PC-3 (cell line): ENCODE measurements at regions not wholly inside any gene's neighbourhood (a gene's known extent, or its start where the extent isn't known, plus 50 kb on each side); places are given as distances from the start of the nearest gene placed in this dataset.
A peak's percentile ranks its signal among the peaks of the same experiment; 100 is the strongest.

ENCODE experiments used
- ATAC-seq: fragments of 200-7000 bp; cut with Tn5 transposase; 2 replicates; pipeline ENCODE4 v1.9.1; 2020; ENCODE audit warnings: mild to moderate bottlenecking, moderate library complexity
- BruUV-seq: library from RNA; stranded (reverse); fragments of 400-500 nt; replicated peaks from 2 replicates; lab custom pipeline; 2021; lab: Mats Ljungman, UMichigan
- CTCF ChIA-PET: fragments of 300-600 bp; sonication (Branson Sonifier 250); formaldehyde crosslinking; loops from one replicate; lab custom pipeline; 2022; ENCODE audit warnings: antibody characterized with exemption; lab: Charles Lee
- POLR2A ChIA-PET: fragments of 300-600 bp; sonication (Branson Sonifier 250); formaldehyde crosslinking; loops from one replicate; lab custom pipeline; 2022; ENCODE audit warnings: antibody characterized with exemption; ENCODE audit not compliant: unreplicated experiment; lab: Charles Lee
- DNase-seq: peaks from one replicate; pipeline ENCODE4 v3.0.0-alpha.2; 2015
- H2AFZ ChIP-seq: fragments of 300-600 bp; sonication (generic); 2 replicates; pipeline ENCODE4 v1.6.0; 2016; ENCODE audit warnings: antibody characterized with exemption, low read length
- H3F3A ChIP-seq: fragments of 300-600 bp; sonication (generic); one replicate; pipeline ENCODE4 v1.6.0; 2017; ENCODE audit warnings: antibody characterized with exemption, low read length, control low read depth, mild to moderate bottlenecking; ENCODE audit not compliant: unreplicated experiment
- H3K27ac ChIP-seq: fragments of 300-600 bp; sonication (generic); 2 replicates; pipeline ENCODE4 v1.5.1; 2016; ENCODE audit warnings: mild to moderate bottlenecking, low read length
- H3K27me3 ChIP-seq: fragments of 300-600 bp; sonication (generic); 2 replicates; pipeline ENCODE4 v1.6.1; 2016; ENCODE audit warnings: low read length, mixed read lengths
- H3K36me3 ChIP-seq: fragments of 300-600 bp; sonication (generic); 2 replicates; pipeline ENCODE4 v1.6.1; 2016; ENCODE audit warnings: low read depth, mixed run types, low read length, mixed read lengths
- H3K4me1 ChIP-seq: fragments of 300-600 bp; sonication (generic); 2 replicates; pipeline ENCODE4 v1.5.1; 2016; ENCODE audit warnings: low read length; ENCODE audit not compliant: insufficient read depth
- H3K4me2 ChIP-seq: fragments of 300-600 bp; sonication (generic); 2 replicates; pipeline ENCODE4 v1.6.0; 2016; ENCODE audit warnings: low read length
- H3K4me3 ChIP-seq: fragments of 300-600 bp; sonication (generic); 2 replicates; pipeline ENCODE4 v1.5.1; 2016; ENCODE audit warnings: mild to moderate bottlenecking, low read length, mixed read lengths
- H3K79me2 ChIP-seq: fragments of 300-600 bp; sonication (generic); 2 replicates; pipeline ENCODE4 v1.6.1; 2017; ENCODE audit warnings: low read length, mixed read lengths
- H3K9ac ChIP-seq: fragments of 300-600 bp; sonication (generic); 2 replicates; pipeline ENCODE4 v1.6.0; 2016; ENCODE audit warnings: mild to moderate bottlenecking, low read length
- H3K9me2 ChIP-seq: fragments of 300-600 bp; sonication (generic); replicated peaks from 2 replicates; pipeline ENCODE4 v1.6.1; 2016; ENCODE audit warnings: mixed run types, low read length, mixed read lengths
- H3K9me3 ChIP-seq: fragments of 300-600 bp; sonication (generic); 2 replicates; pipeline ENCODE4 v1.6.1; 2016; ENCODE audit warnings: low read length, mixed read lengths
- H4K20me1 ChIP-seq: fragments of 300-600 bp; sonication (generic); 2 replicates; pipeline ENCODE4 v1.6.1; 2016; ENCODE audit warnings: low read length, mixed read lengths
- CTCF ChIP-seq: fragments of 300-600 bp; sonication (generic); conservative IDR thresholded peaks from 2 replicates; pipeline ENCODE4 v1.5.1; 2017; ENCODE audit warnings: antibody characterized with exemption, low read depth, mild to moderate bottlenecking, low read length
- EZH2 ChIP-seq: fragments of 300-600 bp; sonication (generic); IDR thresholded peaks from one replicate; pipeline ENCODE4 v1.6.1; 2017; ENCODE audit warnings: antibody characterized with exemption, mild to moderate bottlenecking, low read length; ENCODE audit not compliant: unreplicated experiment
- EZH2phosphoT487 ChIP-seq: fragments of 300-600 bp; sonication (generic); IDR thresholded peaks from 2 replicates; pipeline ENCODE4 v1.6.1; 2018; ENCODE audit warnings: mild to moderate bottlenecking, antibody characterized with exemption, low read length, borderline replicate concordance
- intact Hi-C: fragments of 100-400 bp; cut with micrococcal nuclease; formaldehyde crosslinking; loops from 2 replicates; pipeline ENCODE4 v1.9.0; 2023

- H3K9me2 ChIP-seq: no peaks in the 10 kb centered on the region
- H3K4me2 ChIP-seq: no peak overlapping the region
- H2AFZ ChIP-seq: no peak overlapping the region
- no peak for DNase-seq
- no peak overlapping the region for H3K4me3 ChIP-seq
- ATAC-seq: no peak
- H3F3A ChIP-seq: no peaks in the 10 kb centered on the region
- H3K79me2 ChIP-seq: no peaks in the 10 kb centered on the region
- H4K20me1 ChIP-seq: no peaks in the 10 kb centered on the region
- no peaks in the 10 kb centered on the region for H3K36me3 ChIP-seq
- no peaks in the 10 kb centered on the region for H3K9me3 ChIP-seq
- no peaks in the 10 kb centered on the region for H3K27me3 ChIP-seq
- no TSS peak for BruUV-seq
- CTCF ChIA-PET: interaction anchor here (0.6 kb wide), 1 partner anchor 67 kb away, joined by 3 read pairs; no protein-coding TSS in a partner anchor
- POLR2A ChIA-PET: interaction anchor here (0.6 kb wide), 1 partner anchor 49 kb away, joined by 3 read pairs; no protein-coding TSS in a partner anchor
- H3K27ac ChIP-seq: no peak overlapping the region
- intact Hi-C loops: no loop called here
- TF ChIP-seq EZH2phosphoT487 (no peak), EZH2 (no peak), CTCF (no peak)
- H3K4me1 ChIP-seq: no peaks in the 10 kb centered on the region
- no peak overlapping the region for H3K9ac ChIP-seq
Measured at GRCh38 chr7:41367967-41368882, 334.7 kb downstream of the INHBA start.

- no TSS peak for BruUV-seq
- intact Hi-C loops: no loop called here
- POLR2A ChIA-PET: no interaction called here
- no peak overlapping the region for H3K4me3 ChIP-seq
- TF ChIP-seq EZH2phosphoT487: no peak
- no peak for TF ChIP-seq CTCF
- no peak for TF ChIP-seq EZH2
- no peak for ATAC-seq
- H3K9me2 ChIP-seq: no peaks in the 10 kb centered on the region
- DNase-seq: no peak
- no peak overlapping the region for H3K4me2 ChIP-seq
- H3K27ac ChIP-seq: no peak overlapping the region
- no peaks in the 10 kb centered on the region for H3K36me3 ChIP-seq
- H2AFZ ChIP-seq: 0 out of 2 replicates have a peak overlapping the region, but pooled peaks have one; percentile 16
- no peaks in the 10 kb centered on the region for H4K20me1 ChIP-seq
- H3K27me3 ChIP-seq: no peaks in the 10 kb centered on the region
- CTCF ChIA-PET: no interaction called here
- no peaks in the 10 kb centered on the region for H3K4me1 ChIP-seq
- H3K9ac ChIP-seq: no peak overlapping the region
- H3K79me2 ChIP-seq: no peaks in the 10 kb centered on the region
- no peaks in the 10 kb centered on the region for H3K9me3 ChIP-seq
- H3F3A ChIP-seq: no peaks in the 10 kb centered on the region
Measured at GRCh38 chr7:41351091-41351490, 351.8 kb downstream of the INHBA start.

- Histone ChIP-seq H3K9ac (no peak overlapping the region), H3K79me2 (no peaks in the 10 kb centered on the region), H3F3A (no peaks in the 10 kb centered on the region), H3K27ac (no peak overlapping the region), H3K36me3 (no peaks in the 10 kb centered on the region), H3K4me3 (no peak overlapping the region), H3K4me1 (no peaks in the 10 kb centered on the region), H3K4me2 (no peak overlapping the region), H3K9me2 (no peaks in the 10 kb centered on the region), H2AFZ (no peak overlapping the region), H3K9me3 (no peaks in the 10 kb centered on the region), H3K27me3 (no peaks in the 10 kb centered on the region), H4K20me1 (no peaks in the 10 kb centered on the region)
- ATAC-seq (no peak), DNase-seq (no peak)
- CTCF ChIA-PET: no interaction called here
- BruUV-seq: no TSS peak
- intact Hi-C loops: no loop called here
- POLR2A ChIA-PET: no interaction called here
- TF ChIP-seq EZH2phosphoT487 (no peak), CTCF (no peak), EZH2 (no peak)
Measured at GRCh38 chr7:41346878-41347277, 356.0 kb downstream of the INHBA start.
